Right lobe of liver (tissue), 6 donors: ENCODE measurements at regions not wholly inside any gene's neighbourhood (a gene's known extent, or its start where the extent isn't known, plus 50 kb on each side); places are given as distances from the start of the nearest gene placed in this dataset.

ENCODE experiments used
- ATAC-seq, 4 donors: fragments of 200-7000 bp; cut with Tn5 transposase; one replicate each; pipeline ENCODE4 v1.9.1; 2020; ENCODE audit warnings: mild to moderate bottlenecking in 4 of 4, moderate library complexity in 4 of 4
- DNase-seq, 3 donors: peaks; one replicate each; pipeline ENCODE4 v3.0.0-alpha.2; 2020
- H3K27ac ChIP-seq, 3 donors: fragments of 200-600 bp; one replicate each; pipeline ENCODE4 v1.8.0; 2022
- H3K27me3 ChIP-seq, 2 donors: fragments of 200-600 bp; one replicate each; pipeline ENCODE4 v1.8.0; 2022
- H3K36me3 ChIP-seq, 4 donors: fragments of 200-600 bp; sonication (generic) in 1 of 4; one replicate each; pipeline versions ENCODE4 v1.5.1 to v1.8.0; 2017 to 2022; ENCODE audit warnings: control low read depth in 1 of 4
- H3K4me1 ChIP-seq, 4 donors: fragments of 200-600 bp; sonication (generic) in 1 of 4; one replicate each; pipeline versions ENCODE4 v1.5.1 to v1.8.0; 2017 to 2022; ENCODE audit warnings: control low read depth in 1 of 4
- H3K4me3 ChIP-seq, 3 donors: fragments of 200-600 bp; one replicate each; pipeline ENCODE4 v1.8.0; 2022
- H3K9me3 ChIP-seq, 4 donors: fragments of 200-600 bp; sonication (generic) in 1 of 4; one replicate each; pipeline versions ENCODE4 v1.5.1 to v1.8.0; 2017 to 2022; ENCODE audit warnings: control low read depth in 1 of 4
- POLR2A ChIP-seq: fragments of 450-650 bp; IDR thresholded peaks from one replicate; pipeline ENCODE4 v1.6.1; 2017; ENCODE audit warnings: antibody characterized with exemption, mild to moderate bottlenecking
- WGBS: methylation state at CpG from one replicate; pipeline ENCODE4 v1.1.6; 2018; ENCODE audit warnings: low coverage, low lambda C conversion rate; ENCODE audit not compliant: insufficient coverage; ENCODE audit errors: missing lambda C conversion rate; 5-methylcytosine and 5-hydroxymethylcytosine counted together
- intact Hi-C, 2 donors: fragments of 100-400 bp; cut with DNase I; formaldehyde crosslinking; loops; one replicate each; pipeline versions ENCODE4 v1.11.2 to v1.14.1; 2022
- TF ChIP-seq, protein P1 (sequence below), 4 donors: fragments of 200-600 bp in 3 of 4; fragments of 450-650 bp in 1 of 4; IDR thresholded peaks; one replicate each; pipeline versions ENCODE4 v1.5.1 to v1.8.0; 2016 to 2022; ENCODE audit warnings: antibody characterized with exemption in 4 of 4, mild to moderate bottlenecking in 2 of 4
- donor health status: DM: no; HTN: yes; CAD: no.
- donor health status: DM: no; HTN: no; CAD: no.
- donor health status: DM: no; HTN: no; CAD: no.
- donor health status: DM: no; HTN: yes; CAD: no.
- donor health status: DM: no; HTN: yes; CAD: no.

GRCh38 chr4:95660719-95661118, 111.9 kb upstream of the UNC5C start:
- no peak for TF ChIP-seq POLR2A
- TF ChIP-seq, protein P1, sequence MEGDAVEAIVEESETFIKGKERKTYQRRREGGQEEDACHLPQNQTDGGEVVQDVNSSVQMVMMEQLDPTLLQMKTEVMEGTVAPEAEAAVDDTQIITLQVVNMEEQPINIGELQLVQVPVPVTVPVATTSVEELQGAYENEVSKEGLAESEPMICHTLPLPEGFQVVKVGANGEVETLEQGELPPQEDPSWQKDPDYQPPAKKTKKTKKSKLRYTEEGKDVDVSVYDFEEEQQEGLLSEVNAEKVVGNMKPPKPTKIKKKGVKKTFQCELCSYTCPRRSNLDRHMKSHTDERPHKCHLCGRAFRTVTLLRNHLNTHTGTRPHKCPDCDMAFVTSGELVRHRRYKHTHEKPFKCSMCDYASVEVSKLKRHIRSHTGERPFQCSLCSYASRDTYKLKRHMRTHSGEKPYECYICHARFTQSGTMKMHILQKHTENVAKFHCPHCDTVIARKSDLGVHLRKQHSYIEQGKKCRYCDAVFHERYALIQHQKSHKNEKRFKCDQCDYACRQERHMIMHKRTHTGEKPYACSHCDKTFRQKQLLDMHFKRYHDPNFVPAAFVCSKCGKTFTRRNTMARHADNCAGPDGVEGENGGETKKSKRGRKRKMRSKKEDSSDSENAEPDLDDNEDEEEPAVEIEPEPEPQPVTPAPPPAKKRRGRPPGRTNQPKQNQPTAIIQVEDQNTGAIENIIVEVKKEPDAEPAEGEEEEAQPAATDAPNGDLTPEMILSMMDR (IDR thresholded peaks at IDR 0.05), result no peak
- Histone ChIP-seq H3K36me3 (no peaks in the 10 kb centered on the region), H3K4me3 (no peak overlapping the region), H3K27ac (no peak overlapping the region), H3K27me3 (no peaks in the 10 kb centered on the region), H3K4me1 (no peaks in the 10 kb centered on the region), H3K9me3 (no peaks in the 10 kb centered on the region)
- no peak for DNase-seq
- ATAC-seq, result no peak
- 26% methylated on average over 3 of the region's 3 CpGs for WGBS
- intact Hi-C loops, result no loop called here

- Histone ChIP-seq H3K27me3 (no peaks in the 10 kb centered on the region), H3K27ac (no peak overlapping the region), H3K4me1 (no peaks in the 10 kb centered on the region), H3K4me3 (no peak overlapping the region), H3K36me3 (no peaks in the 10 kb centered on the region), H3K9me3 (no peaks in the 10 kb centered on the region)
- TF ChIP-seq, protein P1 (IDR thresholded peaks at IDR 0.05), result no peak
- TF ChIP-seq POLR2A, result no peak
- 20% methylated on average over 1 of the region's 1 CpG for WGBS
- ATAC-seq, result no peak
- no peak for DNase-seq
- intact Hi-C loops, result no loop called here
Observed at GRCh38 chr4:95651891-95652290, 103.1 kb upstream of the UNC5C start.

- Histone ChIP-seq H3K36me3 (no peaks in the 10 kb centered on the region), H3K4me3 (no peak overlapping the region), H3K27ac (no peak overlapping the region), H3K4me1 (no peaks in the 10 kb centered on the region), H3K27me3 (no peaks in the 10 kb centered on the region), H3K9me3 (no peaks in the 10 kb centered on the region)
- intact Hi-C loops, result no loop called here
- ATAC-seq (no peak), DNase-seq (no peak)
- TF ChIP-seq, protein P1 (IDR thresholded peaks at IDR 0.05), result no peak
- TF ChIP-seq POLR2A, result no peak
Observed at GRCh38 chr4:95644417-95644816, 95.6 kb upstream of the UNC5C start.

- DNase-seq, result no peak
- WGBS, result 11% methylated on average over 1 of the region's 1 CpG
- intact Hi-C loops, result no loop called here
Observed at GRCh38 chr4:95643627-95644026, 94.9 kb upstream of the UNC5C start.

More at GRCh38 chr4:95643627-95644026, 94.9 kb upstream of the UNC5C start:
- Histone ChIP-seq H3K27me3 (no peaks in the 10 kb centered on the region), H3K27ac (no peak overlapping the region), H3K36me3 (no peaks in the 10 kb centered on the region), H3K9me3 (no peaks in the 10 kb centered on the region), H3K4me3 (no peak overlapping the region), H3K4me1 (peaks cover 0 to 4% (median 0%) of the 10 kb centered on the region in 4 donors)
- no peak for ATAC-seq
- no peak for TF ChIP-seq POLR2A
- TF ChIP-seq, protein P1 (IDR thresholded peaks at IDR 0.05), result no peak
